Neural cell (in vitro differentiated cells): ENCODE measurements at regions not wholly inside any gene's neighbourhood (a gene's known extent, or its start where the extent isn't known, plus 50 kb on each side); places are given as distances from the start of the nearest gene placed in this dataset.

Experiments
- H2AFZ ChIP-seq: fragments of 200-600, 300-800 bp; sonication (generic), shearing (Covaris generic); 2 replicates; pipeline ENCODE4 v1.6.0; 2014; ENCODE audit warnings: low read depth, mild to moderate bottlenecking, antibody characterized with exemption, low read length, moderate library complexity
- H3F3A ChIP-seq: fragments of 200-600 bp; shearing (Covaris generic); 2 replicates; pipeline ENCODE4 v1.6.1; 2016; ENCODE audit warnings: mild to moderate bottlenecking, moderate library complexity, mixed read lengths, antibody characterized with exemption, low read length; ENCODE audit not compliant: insufficient read depth, poor library complexity, severe bottlenecking
- H3K27ac ChIP-seq: fragments of 200-600, 300-800 bp; sonication (generic), shearing (Covaris generic); 2 replicates; pipeline ENCODE4 v1.5.1; 2014; ENCODE audit warnings: mild to moderate bottlenecking, low read length, moderate library complexity
- H3K27me3 ChIP-seq: fragments of 300-800, 200-600 bp; sonication (generic), shearing (Covaris generic); 2 replicates; pipeline ENCODE4 v1.6.0; 2014; ENCODE audit warnings: mild to moderate bottlenecking, low read depth, low read length, moderate library complexity; ENCODE audit not compliant: insufficient read depth
- H3K36me3 ChIP-seq: fragments of 300-800, 200-600 bp; sonication (generic), shearing (Covaris generic); 2 replicates; pipeline ENCODE4 v1.5.1; 2014; ENCODE audit warnings: mild to moderate bottlenecking, antibody characterized with exemption, low read length, moderate library complexity; ENCODE audit not compliant: insufficient read depth
- H3K4me2 ChIP-seq: fragments of 300-800, 200-600 bp; sonication (generic), shearing (Covaris generic); 2 replicates; pipeline ENCODE4 v1.6.0; 2014; ENCODE audit warnings: mild to moderate bottlenecking, low read length
- H3K4me3 ChIP-seq: fragments of 300-800, 200-600 bp; sonication (generic), shearing (Covaris generic); 2 replicates; pipeline ENCODE4 v1.5.1; 2014; ENCODE audit warnings: mild to moderate bottlenecking, low read length, moderate library complexity
- H3K79me2 ChIP-seq: fragments of 200-600 bp; shearing (Covaris generic); replicated peaks from 2 replicates; pipeline ENCODE4 v1.6.0; 2014; ENCODE audit warnings: mild to moderate bottlenecking, low read length, moderate library complexity; ENCODE audit not compliant: insufficient read depth
- H3K9ac ChIP-seq: fragments of 300-800, 200-600 bp; sonication (generic), shearing (Covaris generic); 2 replicates; pipeline ENCODE4 v1.6.1; 2016; ENCODE audit warnings: mild to moderate bottlenecking, low read length, mixed read lengths
- H3K9me2 ChIP-seq: fragments of 200-600 bp; shearing (Covaris generic); 2 replicates; pipeline ENCODE4 v1.6.1; 2016; ENCODE audit warnings: mild to moderate bottlenecking, low read length, mixed read lengths; ENCODE audit not compliant: insufficient read depth
- H3K9me3 ChIP-seq: fragments of 200-600, 300-800 bp; sonication (generic), shearing (Covaris generic); 2 replicates; pipeline ENCODE4 v1.6.1; 2016; ENCODE audit warnings: mild to moderate bottlenecking, mixed run types, low read length, moderate library complexity, mixed read lengths
- H4K20me1 ChIP-seq: fragments of 200-600 bp; shearing (Covaris generic); 2 replicates; pipeline ENCODE4 v1.6.1; 2016; ENCODE audit warnings: mild to moderate bottlenecking, mixed run types; ENCODE audit not compliant: insufficient read depth
- CTCF ChIP-seq: fragments of 450-650 bp; IDR thresholded peaks from 2 replicates; pipeline ENCODE4 v1.5.1; 2014; ENCODE audit warnings: antibody characterized with exemption, mild to moderate bottlenecking, moderate library complexity; ENCODE audit not compliant: poor library complexity, severe bottlenecking
- EP300 ChIP-seq: fragments of 450-650 bp; conservative IDR thresholded peaks from 2 replicates; pipeline ENCODE4 v1.6.1; 2014; ENCODE audit warnings: antibody characterized with exemption, mild to moderate bottlenecking, moderate library complexity; ENCODE audit not compliant: poor library complexity, severe bottlenecking
- EZH2 ChIP-seq: fragments of 200-600, 300-800 bp; shearing (Covaris generic), sonication (generic); IDR thresholded peaks from 2 replicates; pipeline ENCODE4 v1.6.1; 2014; ENCODE audit warnings: antibody characterized with exemption, low read length, borderline replicate concordance, mild to moderate bottlenecking; ENCODE audit not compliant: insufficient read depth, poor library complexity, severe bottlenecking
- MXI1 ChIP-seq: fragments of 450-650 bp; conservative IDR thresholded peaks from 2 replicates; pipeline ENCODE4 v1.6.1; 2014; ENCODE audit warnings: antibody characterized with exemption, mild to moderate bottlenecking; ENCODE audit not compliant: poor library complexity, severe bottlenecking
- POLR2AphosphoS5 ChIP-seq: IDR thresholded peaks from 2 replicates; pipeline ENCODE4 v1.6.1; 2012
- RAD21 ChIP-seq: fragments of 450-650 bp; conservative IDR thresholded peaks from 2 replicates; pipeline ENCODE4 v1.6.1; 2014; ENCODE audit warnings: antibody characterized with exemption, mild to moderate bottlenecking, moderate library complexity
- SMC3 ChIP-seq: fragments of 450-650 bp; conservative IDR thresholded peaks from 2 replicates; pipeline ENCODE4 v1.6.1; 2014; ENCODE audit warnings: antibody characterized with exemption, mild to moderate bottlenecking, moderate library complexity; ENCODE audit not compliant: poor library complexity
- TAF1 ChIP-seq: IDR thresholded peaks from 2 replicates; pipeline ENCODE4 v1.6.1; 2012; ENCODE audit warnings: low read depth

- H3K9me2 ChIP-seq: no peaks in the 10 kb centered on the region
- TF ChIP-seq EZH2 (no peak), EP300 (no peak), MXI1 (no peak), POLR2AphosphoS5 (no peak), SMC3 (no peak), CTCF (no peak)
- no peak overlapping the region for H3K4me2 ChIP-seq
These were observed 535.2 kb upstream of the FAT1 start for GRCh38 chr4:187258651-187259401.

GRCh38 chr4:187268940-187269339, 545.3 kb upstream of the FAT1 start:
- Histone ChIP-seq H3F3A (no peaks in the 10 kb centered on the region), H3K9me3 (no peaks in the 10 kb centered on the region), H3K36me3 (no peaks in the 10 kb centered on the region), H2AFZ (no peak overlapping the region), H3K27me3 (no peaks in the 10 kb centered on the region), H3K79me2 (no peaks in the 10 kb centered on the region), H3K27ac (no peak overlapping the region), H3K9ac (no peak overlapping the region), H3K9me2 (no peaks in the 10 kb centered on the region), H4K20me1 (no peaks in the 10 kb centered on the region), H3K4me2 (no peak overlapping the region), H3K4me3 (no peak overlapping the region)
- no peak for TF ChIP-seq SMC3
- TF ChIP-seq TAF1: no peak
- no peak for TF ChIP-seq EP300
- no peak for TF ChIP-seq EZH2
- TF ChIP-seq RAD21: no peak
- no peak for TF ChIP-seq POLR2AphosphoS5

More at GRCh38 chr4:187258651-187259401, 535.2 kb upstream of the FAT1 start:
- H3K36me3 ChIP-seq: no peaks in the 10 kb centered on the region
- H3K27ac ChIP-seq: no peak overlapping the region
- no peaks in the 10 kb centered on the region for H3K9me3 ChIP-seq
- no peak overlapping the region for H3K4me3 ChIP-seq
- H2AFZ ChIP-seq: no peak overlapping the region
- H3F3A ChIP-seq: no peaks in the 10 kb centered on the region
- H4K20me1 ChIP-seq: no peaks in the 10 kb centered on the region
- H3K79me2 ChIP-seq: no peaks in the 10 kb centered on the region
- no peaks in the 10 kb centered on the region for H3K27me3 ChIP-seq
- no peak overlapping the region for H3K9ac ChIP-seq

- no peak overlapping the region for H2AFZ ChIP-seq
- no peaks in the 10 kb centered on the region for H3K27me3 ChIP-seq
- no peaks in the 10 kb centered on the region for H3K36me3 ChIP-seq
- no peak for TF ChIP-seq EP300
- TF ChIP-seq CTCF: no peak
- no peaks in the 10 kb centered on the region for H4K20me1 ChIP-seq
- H3K4me3 ChIP-seq: no peak overlapping the region
- H3K27ac ChIP-seq: no peak overlapping the region
- H3F3A ChIP-seq: no peaks in the 10 kb centered on the region
- no peaks in the 10 kb centered on the region for H3K9me3 ChIP-seq
- no peaks in the 10 kb centered on the region for H3K79me2 ChIP-seq
- H3K9ac ChIP-seq: no peak overlapping the region
- no peaks in the 10 kb centered on the region for H3K9me2 ChIP-seq
- no peak overlapping the region for H3K4me2 ChIP-seq
These were observed 546.5 kb upstream of the FAT1 start for GRCh38 chr4:187270154-187270553.
